Prostate gland (tissue), 1 donor: ENCODE measurements at regions not wholly inside any gene's neighbourhood (a gene's known extent, or its start where the extent isn't known, plus 50 kb on each side); places are given as distances from the start of the nearest gene placed in this dataset.

ENCODE experiments used
- POLR2A ChIP-seq: fragments of 450-650 bp; IDR thresholded peaks from one replicate; pipeline ENCODE4 v1.6.1; 2016; ENCODE audit warnings: antibody characterized with exemption, mild to moderate bottlenecking
- POLR2AphosphoS5 ChIP-seq: sonication (generic); formaldehyde crosslinking; IDR thresholded peaks from one replicate; pipeline ENCODE4 v1.6.1; 2017; ENCODE audit warnings: antibody characterized with exemption

DNA sequence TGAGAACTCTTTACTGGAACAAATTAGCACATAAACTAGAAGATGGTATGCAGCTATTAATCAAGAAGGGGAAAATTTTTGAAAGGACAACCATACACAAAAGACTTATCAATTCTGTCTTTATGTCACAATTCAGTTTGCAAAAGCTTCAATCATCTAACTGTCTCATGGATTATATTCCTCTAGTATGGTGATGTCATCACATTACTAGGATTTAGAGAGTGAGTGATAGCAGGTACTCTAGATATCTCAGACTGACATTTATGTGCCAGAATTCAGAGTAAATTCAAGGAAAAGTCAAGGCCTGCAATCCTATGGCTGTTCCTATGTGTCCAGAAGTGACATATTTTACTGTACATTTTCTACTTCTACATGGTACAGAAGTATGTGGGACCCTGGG, 318.9 kb upstream of the GRAMD2B start:
- TF ChIP-seq POLR2AphosphoS5 (no peak), POLR2A (no peak)
